ENCODE measurements at regions not wholly inside any gene's neighbourhood (a gene's known extent, or its start where the extent isn't known, plus 50 kb on each side); places are given as distances from the start of the nearest gene placed in this dataset.

DNA sequence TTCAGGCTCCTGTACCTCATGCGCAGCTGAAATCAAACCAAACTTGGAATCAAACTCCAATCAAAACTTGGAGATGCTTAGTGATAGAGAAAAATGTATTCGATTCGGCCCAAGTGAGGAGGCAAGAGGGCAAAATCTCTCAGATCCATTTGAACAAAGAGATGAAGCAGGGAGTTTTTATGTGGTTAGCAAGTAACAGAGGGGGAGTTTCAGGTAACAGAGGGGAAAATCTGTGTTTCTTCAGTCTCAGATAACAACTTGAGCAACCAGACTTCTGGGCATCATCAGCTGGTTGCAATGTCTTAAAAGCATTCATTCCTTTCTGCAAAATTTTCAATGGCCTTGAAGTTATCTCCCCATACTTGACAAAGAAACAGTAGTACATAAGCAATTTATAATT is 245.1 kb upstream of the AVPR1A start:
- Mint-ChIP-seq H3K36me3 (ENCODE audit: low read depth) (no peaks in the 10 kb centered on the region), H3K27me3 (ENCODE audit: low read depth) (no peaks in the 10 kb centered on the region), H3K9me3 (peaks cover 5% of the 10 kb centered on the region), H3K27ac (ENCODE audit: unreplicated experiment) (no peak overlapping the region), H3K4me1 (no peaks in the 10 kb centered on the region), H3K4me3 (no peak overlapping the region)
- DNase-seq (ENCODE audit: low read depth, low spot score), result no peak
- TF ChIP-seq, protein P1, sequence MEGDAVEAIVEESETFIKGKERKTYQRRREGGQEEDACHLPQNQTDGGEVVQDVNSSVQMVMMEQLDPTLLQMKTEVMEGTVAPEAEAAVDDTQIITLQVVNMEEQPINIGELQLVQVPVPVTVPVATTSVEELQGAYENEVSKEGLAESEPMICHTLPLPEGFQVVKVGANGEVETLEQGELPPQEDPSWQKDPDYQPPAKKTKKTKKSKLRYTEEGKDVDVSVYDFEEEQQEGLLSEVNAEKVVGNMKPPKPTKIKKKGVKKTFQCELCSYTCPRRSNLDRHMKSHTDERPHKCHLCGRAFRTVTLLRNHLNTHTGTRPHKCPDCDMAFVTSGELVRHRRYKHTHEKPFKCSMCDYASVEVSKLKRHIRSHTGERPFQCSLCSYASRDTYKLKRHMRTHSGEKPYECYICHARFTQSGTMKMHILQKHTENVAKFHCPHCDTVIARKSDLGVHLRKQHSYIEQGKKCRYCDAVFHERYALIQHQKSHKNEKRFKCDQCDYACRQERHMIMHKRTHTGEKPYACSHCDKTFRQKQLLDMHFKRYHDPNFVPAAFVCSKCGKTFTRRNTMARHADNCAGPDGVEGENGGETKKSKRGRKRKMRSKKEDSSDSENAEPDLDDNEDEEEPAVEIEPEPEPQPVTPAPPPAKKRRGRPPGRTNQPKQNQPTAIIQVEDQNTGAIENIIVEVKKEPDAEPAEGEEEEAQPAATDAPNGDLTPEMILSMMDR (conservative IDR thresholded peaks at IDR 0.05), result no peak

DNA sequence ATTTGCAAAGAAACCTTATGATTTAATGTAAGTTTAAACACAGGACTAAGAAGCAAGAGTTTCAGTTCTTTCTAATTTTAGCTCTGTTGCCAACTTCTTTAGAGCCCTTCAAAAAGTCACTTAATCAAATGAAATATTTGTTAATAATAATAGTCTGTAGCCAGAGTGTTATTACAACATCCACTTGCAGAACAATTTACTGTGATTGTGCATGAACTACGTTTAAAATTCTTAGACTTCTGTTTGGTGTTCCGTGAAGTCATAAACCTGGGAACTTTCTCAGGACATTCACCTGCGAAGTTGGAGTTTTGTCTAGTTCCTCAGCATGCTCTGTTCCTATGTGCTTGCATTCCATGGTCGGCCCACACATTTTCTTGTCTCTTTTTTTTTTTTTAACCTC is 244.0 kb upstream of the AVPR1A start:
- TF ChIP-seq, protein P1 (conservative IDR thresholded peaks at IDR 0.05), result no peak
- Mint-ChIP-seq H3K4me1 (no peaks in the 10 kb centered on the region), H3K4me3 (no peak overlapping the region), H3K27ac (ENCODE audit: unreplicated experiment) (no peak overlapping the region), H3K9me3 (peaks cover 5% of the 10 kb centered on the region), H3K36me3 (ENCODE audit: low read depth) (no peaks in the 10 kb centered on the region), H3K27me3 (ENCODE audit: low read depth) (no peaks in the 10 kb centered on the region)
- DNase-seq (ENCODE audit: low read depth, low spot score), result no peak

DNA sequence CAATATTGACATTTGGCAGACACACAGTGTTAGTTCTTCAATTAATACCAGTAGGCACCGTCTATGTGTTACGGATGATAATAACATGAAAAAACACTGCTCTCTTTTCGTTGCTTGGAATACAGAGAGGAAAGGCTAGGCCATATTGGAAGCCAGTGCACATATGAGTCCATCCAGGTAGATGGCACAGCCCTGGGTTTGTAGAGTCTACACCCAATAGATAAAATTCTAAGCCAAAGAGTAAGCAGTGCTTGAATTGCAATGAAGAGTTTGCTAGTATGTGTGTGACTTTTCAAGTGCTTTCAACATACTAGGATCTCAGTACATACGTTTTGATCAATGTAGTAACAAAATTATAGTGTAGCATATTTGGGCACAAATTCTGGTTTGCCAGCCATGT is 243.3 kb upstream of the AVPR1A start:
- no peak for DNase-seq (ENCODE audit: low read depth, low spot score)
- Mint-ChIP-seq H3K4me1 (no peaks in the 10 kb centered on the region), H3K9me3 (peaks cover 5% of the 10 kb centered on the region), H3K27me3 (ENCODE audit: low read depth) (no peaks in the 10 kb centered on the region), H3K4me3 (no peak overlapping the region), H3K36me3 (ENCODE audit: low read depth) (no peaks in the 10 kb centered on the region), H3K27ac (ENCODE audit: unreplicated experiment) (no peak overlapping the region)
- TF ChIP-seq, protein P1 (conservative IDR thresholded peaks at IDR 0.05), result no peak

DNA sequence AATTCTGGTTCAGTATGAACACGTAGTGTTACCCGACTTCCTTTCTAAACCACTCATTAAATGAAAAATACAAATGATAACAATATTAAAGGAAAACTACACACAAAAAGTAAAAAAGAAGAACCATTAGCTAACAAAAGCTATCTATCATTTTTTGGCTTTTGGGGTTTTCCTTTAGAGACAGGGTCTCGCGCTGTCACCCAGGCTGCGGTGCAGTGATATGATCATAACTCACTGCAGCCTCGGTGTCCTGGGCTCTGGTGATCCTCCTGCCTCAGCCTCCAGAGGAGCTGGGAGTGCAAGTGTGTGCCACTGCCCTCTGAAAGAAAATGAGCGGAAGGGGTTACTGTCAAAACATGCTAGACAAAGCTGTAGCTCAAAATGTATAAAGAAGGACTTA is 238.2 kb upstream of the AVPR1A start:
- Mint-ChIP-seq H3K4me3 (no peak overlapping the region), H3K27me3 (ENCODE audit: low read depth) (no peaks in the 10 kb centered on the region), H3K9me3 (no peaks in the 10 kb centered on the region), H3K4me1 (no peaks in the 10 kb centered on the region), H3K36me3 (ENCODE audit: low read depth) (no peaks in the 10 kb centered on the region), H3K27ac (ENCODE audit: unreplicated experiment) (no peak overlapping the region)
- DNase-seq (ENCODE audit: low read depth, low spot score), result no peak
- TF ChIP-seq, protein P1 (conservative IDR thresholded peaks at IDR 0.05), result no peak

DNA sequence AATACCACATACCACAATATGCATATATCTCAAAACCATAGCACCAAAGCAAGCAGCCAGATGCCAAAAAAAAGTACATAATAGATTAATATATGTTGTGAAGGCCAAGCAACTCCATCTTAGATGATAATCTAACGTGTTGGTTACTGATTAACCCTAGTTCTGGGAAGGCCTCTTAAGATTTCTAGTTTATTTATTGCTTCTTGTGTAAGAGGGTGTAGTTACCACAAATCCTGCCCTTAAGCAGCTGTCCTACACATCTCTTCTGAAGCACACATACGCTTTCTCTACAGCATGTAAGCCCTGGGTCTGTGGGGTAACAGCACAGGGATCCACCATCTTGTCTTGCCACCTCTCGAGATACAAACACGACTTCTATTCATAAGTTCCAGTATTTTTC is 236.8 kb upstream of the AVPR1A start:
- no peaks in the 10 kb centered on the region for H3K27me3 Mint-ChIP-seq (ENCODE audit: low read depth)

More for the DNA sequence above, 236.8 kb upstream of the AVPR1A start:
- no peaks in the 10 kb centered on the region for H3K9me3 Mint-ChIP-seq
- H3K4me1 Mint-ChIP-seq, result no peaks in the 10 kb centered on the region
- H3K36me3 Mint-ChIP-seq (ENCODE audit: low read depth), result no peaks in the 10 kb centered on the region
- TF ChIP-seq, protein P1 (conservative IDR thresholded peaks at IDR 0.05), result no peak
- no peak overlapping the region for H3K27ac Mint-ChIP-seq (ENCODE audit: unreplicated experiment)
- no peak for DNase-seq (ENCODE audit: low read depth, low spot score)
- H3K4me3 Mint-ChIP-seq, result no peak overlapping the region

Measured in neural crest cell (in vitro differentiated cells).